GM18498 (cell line): ENCODE measurements at regions not wholly inside any gene's neighbourhood (a gene's known extent, or its start where the extent isn't known, plus 50 kb on each side); places are given as distances from the start of the nearest gene placed in this dataset.
"Not testable (repeated sequence)": the region's sequence is repeated elsewhere in the genome, so short reads cannot be mapped to it uniquely, and the experiment has no call there.

ENCODE experiments used
- ATAC-seq: cut with Tn5 transposase; IDR thresholded peaks from one replicate; pipeline ENCODE4 v1.9.1; 2021; ENCODE audit warnings: mild to moderate bottlenecking, moderate library complexity; ENCODE audit not compliant: unreplicated experiment

GRCh38 chr2:54038835-54039234 is 68.0 kb upstream of the PSME4 start:
- no peak for ATAC-seq

GRCh38 chr2:54031288-54031687 is 60.5 kb upstream of the PSME4 start:
- ATAC-seq, result not testable (repeated sequence)

- no peak for ATAC-seq
These were observed 60.0 kb upstream of the PSME4 start for GRCh38 chr2:54030806-54031205.

GRCh38 chr2:54030396-54030741 is 59.6 kb upstream of the PSME4 start:
- ATAC-seq, result no peak

- no peak for ATAC-seq
These were observed 59.1 kb upstream of the PSME4 start for GRCh38 chr2:54029721-54030395.

GRCh38 chr2:54025463-54026075 is 54.8 kb upstream of the PSME4 start:
- ATAC-seq, result not testable (repeated sequence)

- ATAC-seq, result no peak
These were observed 53.8 kb upstream of the PSME4 start for GRCh38 chr2:54024576-54024975.

GRCh38 chr2:54021702-54022101 is 50.9 kb upstream of the PSME4 start:
- ATAC-seq, result no peak

- ATAC-seq, result no peak
These were observed 50.1 kb upstream of the PSME4 start for GRCh38 chr2:54020793-54021414.
